ENCODE measurements at regions not wholly inside any gene's neighbourhood (a gene's known extent, or its start where the extent isn't known, plus 50 kb on each side); places are given as distances from the start of the nearest gene placed in this dataset.

GRCh38 chrX:112571388-112571787, 108.3 kb downstream of the LHFPL1 start:
- TF ChIP-seq CTCF (conservative IDR thresholded peaks at IDR 0.05; ENCODE audit: low read depth, low read length) (no peak), EZH2 (IDR thresholded peaks at IDR 0.05; ENCODE audit: low read length, unreplicated experiment) (no peak), EZH2phosphoT487 (IDR thresholded peaks at IDR 0.05; ENCODE audit: borderline replicate concordance, low read length) (no peak)

Measured in PC-3 (cell line).